ENCODE measurements at regions not wholly inside any gene's neighbourhood (a gene's known extent, or its start where the extent isn't known, plus 50 kb on each side); places are given as distances from the start of the nearest gene placed in this dataset.
"Not testable (repeated sequence)": the region's sequence is repeated elsewhere in the genome, so short reads cannot be mapped to it uniquely, and the experiment has no call there.

DNA sequence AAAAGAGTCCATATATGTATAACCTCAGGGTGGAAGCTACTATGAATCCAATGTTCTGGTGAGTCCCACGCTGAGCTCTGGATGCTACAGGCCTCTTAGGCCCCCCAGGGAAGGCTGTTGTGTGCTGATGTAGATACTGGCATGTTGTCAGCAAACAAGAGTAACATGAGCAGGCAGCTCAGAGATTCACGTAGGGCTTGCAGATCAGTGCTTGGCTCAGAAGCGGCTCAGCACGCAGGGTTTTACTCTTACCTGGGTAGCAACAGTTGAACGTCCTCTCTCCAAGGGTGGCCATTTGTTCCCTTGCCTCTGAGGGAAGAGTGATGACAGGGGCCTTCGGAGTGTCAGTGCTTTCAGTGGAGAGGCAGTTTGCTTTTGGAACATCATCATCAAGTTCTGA, 93.4 kb downstream of the ZFP64 start:
- DNase-seq, result no peak

DNA sequence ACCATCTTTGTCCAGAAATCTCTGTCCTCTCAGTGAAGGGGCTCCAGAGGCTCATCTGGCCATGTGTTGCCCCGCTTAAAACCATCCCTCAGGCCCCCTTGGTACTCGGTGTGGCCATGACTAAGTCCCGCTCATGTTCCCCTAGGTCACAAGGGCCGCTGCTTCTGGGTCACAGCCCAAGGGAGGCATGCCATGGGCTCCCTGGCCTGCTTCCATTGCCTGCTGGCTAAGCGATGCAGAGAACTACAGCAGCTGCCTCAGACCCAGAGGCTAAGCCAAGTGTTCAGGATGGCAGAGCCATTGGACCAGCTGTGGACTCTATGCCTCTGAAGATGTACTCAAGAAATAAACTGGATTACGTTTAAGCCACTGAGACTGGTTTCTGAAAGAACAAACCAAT, 95.5 kb downstream of the ZFP64 start:
- DNase-seq, result no peak

DNA sequence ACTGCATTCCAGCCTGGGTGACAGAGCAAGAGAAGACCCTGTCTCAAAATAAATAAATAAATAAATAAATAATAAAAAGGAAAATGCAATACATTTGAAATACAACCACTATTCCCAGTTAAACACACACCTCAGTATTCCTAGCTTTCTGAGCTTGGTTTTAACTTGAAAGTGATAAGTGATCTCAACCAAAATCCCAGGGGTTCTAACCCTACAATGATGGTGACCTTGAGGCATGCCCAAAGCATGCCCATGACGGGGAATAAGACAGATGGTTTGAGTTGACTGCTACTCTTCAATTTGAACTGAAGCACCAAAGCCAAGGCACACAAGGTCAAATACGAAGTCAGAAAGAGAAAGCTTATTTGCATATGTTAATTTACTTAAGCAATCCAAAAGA, 96.9 kb downstream of the ZFP64 start:
- DNase-seq, result no peak

DNA sequence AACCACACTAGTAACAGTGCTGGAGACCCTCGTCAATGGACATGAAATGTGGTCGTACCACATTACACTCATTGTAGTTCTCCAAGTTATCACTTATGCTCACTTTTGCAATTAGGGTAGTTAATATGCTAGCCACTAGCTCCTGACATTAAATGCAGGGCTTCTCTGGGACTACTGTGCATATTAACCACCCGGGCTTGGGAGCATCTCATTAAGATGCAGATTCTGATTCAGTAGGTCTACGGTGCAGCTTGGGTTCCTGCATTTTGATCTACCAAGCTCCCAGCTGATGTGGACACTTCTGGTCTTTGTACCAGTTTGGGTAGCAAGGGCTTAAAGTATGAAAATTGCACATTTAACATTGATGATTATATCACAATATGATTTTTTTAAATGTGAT, 98.0 kb downstream of the ZFP64 start:
- DNase-seq, result no peak

DNA sequence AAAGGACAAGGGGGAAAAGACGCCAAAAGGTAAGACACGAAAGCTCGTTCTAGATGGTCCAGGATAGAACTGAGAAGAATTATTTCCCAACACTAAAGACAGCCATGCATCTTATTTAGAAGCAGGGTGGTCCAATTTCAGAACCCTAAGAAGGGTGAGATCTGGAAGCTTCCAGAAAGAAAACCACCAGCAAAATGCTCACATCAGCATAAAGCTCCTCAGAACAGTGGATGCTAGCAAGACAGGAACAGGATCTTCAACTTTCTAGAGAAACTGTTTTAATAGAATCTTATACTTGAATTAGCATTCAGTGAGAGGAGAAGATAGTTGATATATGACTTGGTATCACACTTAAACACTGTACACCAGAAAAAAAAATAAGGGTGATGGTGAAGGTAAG, 101.5 kb downstream of the ZFP64 start:
- DNase-seq, result no peak

DNA sequence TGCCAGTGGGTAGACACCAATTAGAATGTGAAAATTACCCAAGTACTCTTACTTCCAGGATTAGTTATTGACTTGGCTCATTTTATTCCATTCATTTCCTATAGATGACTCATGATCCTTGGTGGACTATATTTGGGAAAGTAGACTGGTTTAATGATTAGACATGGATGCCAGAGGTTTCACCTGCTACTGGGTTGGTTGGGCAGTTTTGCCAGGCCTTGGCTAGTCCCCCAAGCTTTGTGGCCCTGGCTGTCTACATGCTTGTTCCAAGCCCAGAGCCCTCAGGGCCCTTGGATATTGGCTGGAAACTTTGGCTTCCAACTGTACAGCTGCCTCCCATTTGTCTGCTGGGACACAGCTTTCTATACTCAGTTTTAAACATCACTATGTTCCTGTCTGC, 104.1 kb downstream of the ZFP64 start:
- no peak for DNase-seq

DNA sequence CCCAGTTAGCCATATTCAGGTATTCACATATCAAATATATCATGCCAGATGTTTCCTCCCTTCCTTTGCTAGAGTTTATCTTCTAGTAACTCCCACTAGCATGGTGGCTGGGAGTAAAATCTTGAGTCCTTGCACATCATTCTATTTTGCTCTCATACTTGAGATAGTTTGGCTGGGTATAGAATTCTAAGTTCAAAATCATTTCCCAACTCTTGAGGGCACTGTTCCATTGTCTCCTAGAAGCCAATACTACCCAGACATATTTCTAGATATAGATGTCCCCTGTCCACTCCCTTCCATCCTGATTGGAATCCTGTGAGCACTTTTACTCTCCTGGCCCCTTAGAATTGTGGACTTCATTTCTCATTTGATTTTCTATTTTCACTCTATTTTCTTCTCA, 104.7 kb downstream of the ZFP64 start:
- DNase-seq, result no peak

DNA sequence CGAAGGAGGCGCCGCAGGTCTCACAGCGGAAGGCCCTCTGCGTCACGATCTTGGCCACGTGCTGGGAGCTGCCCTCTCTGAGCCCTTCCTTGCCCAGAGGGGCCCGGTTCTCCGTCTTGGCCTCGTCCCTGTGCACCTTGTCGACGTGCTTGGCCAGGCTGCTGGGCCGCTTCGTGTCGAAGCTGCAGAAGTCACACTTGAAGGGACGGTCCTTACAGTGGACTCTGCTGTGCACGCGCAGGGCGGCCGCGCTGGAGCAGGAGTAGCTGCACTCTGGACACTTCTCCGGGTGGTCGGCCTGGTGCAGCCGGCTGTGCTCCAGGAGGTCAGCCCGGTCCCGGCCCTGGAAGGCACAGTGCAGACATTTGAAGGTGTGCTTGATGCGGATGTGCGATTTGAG, 106.9 kb downstream of the ZFP64 start:
- DNase-seq, result no peak

DNA sequence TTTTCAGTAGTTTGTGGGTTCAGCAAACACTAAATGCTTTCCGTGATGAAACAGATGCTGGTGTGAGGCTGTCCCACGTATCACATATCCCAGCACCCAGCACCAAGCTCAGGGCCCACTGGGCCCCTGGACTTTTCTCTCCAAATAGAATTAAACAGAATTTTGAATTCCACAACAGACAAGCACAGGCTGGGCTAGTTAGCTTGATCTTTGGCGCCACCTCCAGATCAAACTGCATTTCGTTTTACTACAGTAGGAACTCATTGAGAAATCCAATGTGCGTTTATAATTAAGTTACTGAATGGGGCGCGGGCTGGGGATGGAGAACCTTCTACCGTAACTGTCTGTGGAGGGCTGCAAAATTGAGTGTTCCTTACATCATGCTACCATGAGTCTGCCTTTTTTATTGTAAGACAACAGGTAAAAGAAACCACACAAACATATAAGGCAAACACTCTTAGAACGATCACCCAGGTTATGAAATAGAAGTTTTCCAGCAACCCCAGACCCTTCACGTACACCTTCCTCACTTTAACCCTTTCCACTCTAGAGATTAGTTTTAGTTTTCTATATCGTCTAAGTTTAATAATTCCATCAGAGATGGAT, 107.8 kb downstream of the ZFP64 start:
- peak; percentile 45 to 76 (median 51) for DNase-seq

DNA sequence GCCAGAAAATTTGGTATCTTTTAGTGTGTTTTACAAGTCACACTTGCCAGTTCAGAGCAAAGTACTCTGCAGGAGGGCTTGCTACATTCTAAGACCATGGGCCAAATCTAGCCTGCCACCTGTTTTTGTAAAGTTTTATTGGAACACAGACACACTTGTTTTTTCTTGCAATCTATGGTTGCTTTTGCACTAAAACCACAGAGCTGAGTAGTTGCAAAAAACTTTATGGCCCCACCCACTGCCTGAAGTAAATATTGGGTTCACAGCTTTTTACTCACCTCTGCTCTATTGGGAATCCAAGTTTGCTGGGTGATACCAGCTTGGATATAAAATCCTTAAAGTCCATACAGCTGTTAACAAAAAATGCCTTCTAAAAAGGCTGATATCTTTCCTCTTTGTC, 109.0 kb downstream of the ZFP64 start:
- no peak for DNase-seq

DNA sequence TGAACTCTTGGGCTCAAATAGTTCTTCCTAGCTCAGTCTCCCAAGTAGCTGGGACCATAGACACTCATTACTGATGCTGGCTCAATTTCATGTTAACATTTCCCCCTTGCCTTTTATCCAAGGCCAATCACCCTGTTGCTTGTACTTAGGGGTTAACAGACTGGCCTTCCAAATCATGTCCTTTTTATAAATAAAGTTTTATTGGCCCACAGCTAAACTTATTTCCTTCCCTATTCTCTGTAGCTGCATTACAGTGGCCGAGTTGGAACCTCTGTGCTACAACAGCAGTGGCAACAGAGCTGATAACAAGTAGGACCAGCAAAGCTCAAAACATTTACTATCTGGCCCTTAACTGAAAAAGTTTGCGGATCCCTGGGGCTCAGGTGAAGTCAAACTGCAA, 109.8 kb downstream of the ZFP64 start:
- no peak for DNase-seq

DNA sequence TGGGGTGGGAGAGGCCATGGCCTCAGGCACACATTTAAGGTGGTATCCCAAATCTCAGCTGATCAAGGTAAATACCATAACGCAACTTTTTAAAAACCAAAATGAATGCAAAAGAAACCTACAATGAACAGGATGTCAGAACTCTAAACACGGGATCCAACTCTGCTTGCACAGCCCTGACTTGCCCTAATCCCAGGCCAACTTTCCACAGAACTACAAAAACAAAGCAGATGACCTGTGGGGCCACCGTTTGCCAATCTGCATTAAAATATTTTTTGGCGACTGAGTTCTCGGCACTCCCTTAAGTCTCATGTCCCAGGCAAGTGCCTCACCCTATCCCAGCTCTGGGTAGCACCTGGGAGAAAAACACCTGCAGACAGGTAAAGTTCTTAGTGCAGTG, 110.5 kb downstream of the ZFP64 start:
- no peak for DNase-seq

DNA sequence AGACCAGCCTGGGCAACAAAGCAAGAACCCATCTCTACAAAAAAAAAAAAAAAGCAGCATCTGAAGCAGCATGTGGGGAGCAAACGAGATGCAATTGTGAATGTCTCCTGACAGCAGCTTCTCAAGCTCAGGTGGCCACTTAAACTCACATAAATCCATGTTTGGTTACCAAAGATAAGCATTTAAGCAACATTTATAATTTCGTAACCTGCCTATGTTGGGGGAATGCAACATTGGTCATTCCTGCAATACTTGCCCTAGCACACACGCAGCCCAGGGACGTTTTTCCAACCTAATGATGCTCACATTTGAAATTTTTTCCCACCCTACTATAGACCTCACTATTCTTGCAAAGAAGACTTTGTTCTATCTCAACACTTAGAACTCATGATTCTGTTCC, 113.3 kb downstream of the ZFP64 start:
- no peak for DNase-seq

DNA sequence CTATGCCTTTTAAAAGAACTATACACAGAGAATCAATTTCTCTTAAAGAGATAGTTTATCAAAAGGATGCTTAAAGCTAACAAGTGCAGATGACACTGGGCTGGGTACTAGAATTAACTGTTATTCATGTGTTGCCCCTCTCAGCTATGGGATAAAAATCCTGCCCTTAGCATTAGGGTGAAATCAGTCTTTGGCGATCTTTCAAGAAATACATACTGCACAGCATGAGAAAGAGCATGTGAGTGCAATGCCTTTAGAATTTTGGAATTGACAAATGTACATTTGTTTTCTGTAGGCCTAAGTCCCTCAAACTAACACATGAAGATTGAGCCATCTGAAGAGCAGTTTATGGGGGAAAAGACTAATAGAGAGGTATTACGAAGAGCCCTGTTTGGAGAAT, 115.4 kb downstream of the ZFP64 start:
- DNase-seq, result no peak

DNA sequence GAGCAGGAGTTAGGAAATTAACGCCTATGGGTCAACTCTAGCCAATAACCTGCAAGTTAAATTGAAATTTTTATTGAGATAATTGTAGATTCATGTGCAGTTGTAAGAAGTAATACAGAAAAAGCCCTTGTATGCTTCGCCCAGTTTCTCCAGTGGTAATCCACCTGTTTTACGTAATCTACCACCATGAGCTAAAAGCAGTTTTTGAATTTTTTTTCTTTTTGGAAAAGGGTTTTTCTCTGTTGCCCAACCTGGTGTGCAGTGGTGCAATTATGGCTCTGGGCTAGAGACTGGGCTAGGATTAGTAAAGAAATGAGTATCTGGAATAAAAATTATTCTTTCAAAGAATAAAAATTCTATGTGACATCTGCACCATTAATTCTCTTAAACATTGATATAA, 116.2 kb downstream of the ZFP64 start:
- DNase-seq, result no peak

DNA sequence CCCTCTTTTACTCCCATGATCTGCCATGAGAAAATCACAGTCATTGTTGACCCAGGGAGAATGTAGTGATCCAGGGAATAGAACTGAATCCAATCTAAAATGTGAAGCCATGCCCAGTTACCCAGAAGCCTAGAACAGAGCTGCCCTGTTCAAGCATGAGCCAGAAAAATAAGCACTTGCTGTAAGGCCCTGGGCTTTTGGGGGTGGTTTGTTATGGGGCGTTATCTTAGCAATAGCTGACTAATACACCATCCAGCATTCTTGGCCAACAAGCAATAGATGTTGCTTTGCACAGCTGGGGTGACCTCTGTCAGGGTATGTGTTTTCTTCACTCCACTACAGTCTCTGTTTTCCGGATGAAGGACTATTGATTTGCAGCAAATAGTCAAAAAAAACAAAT, 120.4 kb downstream of the ZFP64 start:
- no peak for DNase-seq

DNA sequence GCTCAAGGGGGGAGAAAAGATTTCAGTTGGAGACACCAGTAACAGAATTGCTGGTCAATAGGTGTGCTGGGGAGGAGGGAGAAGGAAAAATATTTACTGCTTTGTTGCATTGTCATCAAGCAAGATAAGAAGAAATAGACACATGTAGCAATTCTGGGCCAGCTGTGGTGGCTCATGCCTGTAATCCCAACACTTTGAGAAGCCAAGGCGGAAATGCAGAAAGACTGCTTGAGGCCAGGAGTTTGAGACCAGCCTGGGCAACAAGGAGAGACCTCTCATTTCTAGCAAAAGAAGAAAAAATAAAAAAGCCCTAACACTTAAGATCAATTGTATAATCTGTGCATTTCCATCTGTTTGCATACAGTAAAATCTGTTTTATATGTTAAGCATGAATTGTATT, 126.6 kb downstream of the ZFP64 start:
- DNase-seq, result no peak

DNA sequence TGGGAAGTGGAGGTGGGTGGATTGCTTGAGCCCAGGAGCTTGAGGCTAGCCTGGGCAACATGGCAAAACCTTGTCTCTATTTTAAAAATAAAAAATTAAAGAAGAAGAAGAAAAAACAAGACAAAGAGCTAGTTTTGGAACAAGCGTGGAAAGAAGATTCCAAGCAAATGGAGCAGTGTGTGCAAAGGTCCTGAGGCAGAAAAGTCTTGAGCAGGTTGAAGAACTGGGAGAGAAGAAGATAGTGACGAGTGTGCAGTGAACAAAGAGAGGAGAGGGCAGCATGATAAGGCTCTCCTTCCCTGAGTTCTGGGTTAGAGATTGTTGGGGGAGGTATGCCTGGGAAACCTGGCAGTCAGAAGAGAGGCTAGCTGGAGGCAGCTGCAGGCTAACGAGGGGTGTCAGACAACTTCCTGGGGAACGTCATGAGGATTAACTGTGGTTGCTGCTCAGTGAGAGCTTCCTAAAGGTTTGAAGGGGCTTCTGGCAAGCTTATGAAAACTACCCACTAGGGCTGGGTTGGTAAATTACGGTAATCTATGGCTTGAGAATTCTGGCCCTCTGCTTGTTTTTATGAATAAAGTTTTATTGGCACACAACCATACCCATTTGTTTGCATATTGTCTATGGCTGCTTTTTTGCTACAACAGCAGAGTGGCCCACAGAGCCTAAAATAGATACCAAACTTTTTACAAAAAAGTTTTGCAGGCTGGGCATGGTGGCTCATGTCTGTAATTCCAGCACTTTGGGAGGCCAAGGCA, 128.9 kb downstream of the ZFP64 start:
- DNase-seq, result no peak

DNA sequence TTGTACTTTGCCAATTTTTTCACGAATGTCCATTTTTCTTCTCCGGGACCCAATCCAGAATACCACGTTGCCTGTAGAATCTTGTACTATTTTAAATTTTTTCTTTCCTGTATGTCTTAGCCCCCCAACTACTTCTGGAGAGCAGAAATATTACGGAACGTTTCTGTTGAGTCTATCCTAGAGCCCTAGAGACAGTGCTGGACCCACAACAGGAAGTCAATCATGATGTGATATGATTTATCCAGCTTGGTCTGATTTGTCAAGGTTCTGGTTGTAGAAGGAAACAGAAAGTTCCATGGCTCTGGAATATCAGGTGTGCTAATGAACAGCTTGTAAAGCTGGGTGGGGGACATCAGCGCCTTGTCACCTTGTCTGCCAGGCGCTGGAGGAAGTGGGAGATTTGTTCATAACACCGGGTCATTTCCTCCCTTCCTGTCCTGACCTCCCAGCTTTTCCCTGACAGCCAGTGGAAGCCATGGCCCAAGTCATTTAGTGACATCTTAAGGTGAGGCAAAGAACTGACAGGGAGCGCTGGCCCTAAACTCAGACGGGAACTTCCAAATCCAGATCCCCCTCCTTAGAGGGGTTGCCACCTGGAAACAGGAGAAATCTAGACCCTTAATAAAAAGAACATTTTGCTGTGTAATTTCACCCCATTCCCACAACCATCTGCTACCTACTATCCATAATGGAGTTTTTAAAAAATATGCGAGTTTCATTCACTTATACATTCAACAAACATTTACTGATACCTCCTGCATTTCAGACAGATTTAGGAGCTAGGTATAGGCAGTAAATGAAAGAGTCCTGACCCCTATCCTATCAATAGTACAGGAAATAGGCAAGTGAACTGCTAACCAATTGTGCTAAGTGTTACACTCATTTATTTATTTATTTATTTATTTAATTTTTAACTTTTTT, 130.5 kb downstream of the ZFP64 start:
- peak in 2 of 3 experiments; percentile 5 to 46 for DNase-seq

DNA sequence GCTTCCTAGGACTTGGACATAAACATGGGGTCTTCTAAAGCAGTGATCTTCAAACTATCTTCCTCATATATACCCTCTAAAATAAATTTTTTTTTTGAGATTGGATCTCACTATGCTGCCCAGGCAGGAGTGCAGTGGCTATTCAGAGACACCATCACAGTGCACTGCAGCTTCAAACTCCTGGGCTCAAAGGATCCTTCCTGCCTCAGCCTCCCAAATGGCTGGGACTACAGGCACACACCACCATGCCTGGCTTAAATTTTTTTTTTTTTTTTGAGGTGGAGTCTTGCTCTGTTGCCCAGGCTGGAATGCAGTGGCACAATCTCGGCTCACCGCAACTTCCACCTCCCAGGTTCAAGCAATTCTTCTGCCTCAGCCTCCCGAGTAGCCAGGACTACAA, 134.4 kb downstream of the ZFP64 start:
- not testable (repeated sequence) for DNase-seq

DNA sequence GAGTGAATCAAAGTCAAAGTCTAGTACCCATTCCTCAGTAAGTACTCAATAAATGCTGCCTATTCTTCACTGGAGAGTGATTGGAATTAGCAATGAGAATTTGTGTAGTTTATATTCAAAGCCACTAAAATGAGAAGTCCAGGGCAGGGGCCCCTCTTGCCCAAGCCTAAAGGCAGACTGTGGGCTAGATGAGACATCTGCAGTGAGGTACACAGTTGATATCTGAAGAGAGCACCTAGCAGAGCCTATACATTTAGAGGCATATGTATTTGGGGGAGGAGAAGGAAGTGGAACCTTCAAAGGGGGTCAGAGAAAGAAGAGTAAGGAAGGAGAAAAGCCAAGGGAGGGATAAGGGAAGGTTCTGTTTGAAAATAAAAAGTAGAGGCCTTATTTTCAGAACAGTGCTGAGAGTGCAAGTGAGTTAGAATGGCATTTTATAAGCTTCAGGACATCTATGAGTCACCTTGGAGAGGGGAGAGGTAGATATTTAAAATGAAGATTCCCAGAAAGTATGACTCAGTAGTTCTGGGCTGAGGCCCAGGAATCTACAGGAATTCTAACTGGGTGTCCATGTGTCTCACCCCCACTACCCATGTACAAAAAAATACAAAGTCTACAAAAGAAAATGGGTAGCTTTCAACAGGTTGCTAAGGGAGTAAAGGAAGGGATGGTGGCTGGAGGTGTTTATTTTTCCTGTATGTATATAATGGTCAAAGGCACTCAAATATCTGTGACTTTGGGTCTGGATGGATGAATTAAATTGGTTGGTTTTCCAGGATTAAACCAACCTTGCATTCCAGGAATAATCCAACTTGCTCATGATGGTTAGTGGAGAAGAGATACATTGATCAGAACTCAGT, 135.1 kb downstream of the ZFP64 start:
- no peak for DNase-seq

DNA sequence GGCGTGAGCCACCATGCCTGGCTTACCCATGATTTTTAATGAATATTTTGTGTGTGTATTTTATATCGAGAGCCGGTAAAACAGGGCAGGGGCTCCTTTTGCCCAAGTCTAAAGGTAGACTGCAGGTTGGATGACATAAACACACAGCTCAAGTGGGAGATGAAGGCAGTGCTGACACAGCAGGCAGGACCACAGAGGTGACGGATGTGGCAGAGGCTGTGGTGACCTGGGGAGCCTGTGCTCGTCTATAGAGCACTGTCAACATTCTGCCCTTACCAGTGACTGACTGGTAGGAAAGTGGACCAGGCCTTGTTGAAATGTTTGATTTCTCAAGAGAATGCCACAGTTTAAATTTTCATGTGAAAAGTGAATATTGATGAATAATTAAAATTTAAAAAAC, 137.5 kb downstream of the ZFP64 start:
- DNase-seq, result no peak

All from NCI-H1417 (cell line).